GM12874 (cell line): ENCODE measurements at regions not wholly inside any gene's neighbourhood (a gene's known extent, or its start where the extent isn't known, plus 50 kb on each side); places are given as distances from the start of the nearest gene placed in this dataset.

Source experiments
- TF ChIP-seq, protein P1 (sequence below): IDR thresholded peaks from 2 replicates; pipeline ENCODE4 v1.5.1; 2011; ENCODE audit warnings: low read depth, mild to moderate bottlenecking, control low read depth, low read length, moderate library complexity; ENCODE audit not compliant: insufficient read depth

DNA sequence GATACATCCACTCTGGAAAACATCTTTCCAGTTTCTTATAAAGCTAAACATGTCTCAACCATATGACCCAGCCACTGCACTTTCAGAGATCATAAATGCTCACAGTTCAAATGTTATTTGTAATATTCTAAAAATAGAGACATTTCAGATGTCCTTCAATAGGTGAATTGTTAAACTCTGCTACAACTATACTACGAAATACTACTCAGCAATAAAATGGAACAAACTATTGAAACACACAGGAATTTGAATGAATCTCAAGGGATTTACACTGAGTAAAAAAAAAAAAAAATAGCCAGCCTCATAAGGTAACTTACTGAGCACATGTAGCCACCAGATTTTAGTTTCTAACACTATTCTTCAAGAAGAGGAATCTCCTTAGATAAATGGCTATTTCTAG, 253.9 kb downstream of the PCDH18 start:
- TF ChIP-seq, protein P1, sequence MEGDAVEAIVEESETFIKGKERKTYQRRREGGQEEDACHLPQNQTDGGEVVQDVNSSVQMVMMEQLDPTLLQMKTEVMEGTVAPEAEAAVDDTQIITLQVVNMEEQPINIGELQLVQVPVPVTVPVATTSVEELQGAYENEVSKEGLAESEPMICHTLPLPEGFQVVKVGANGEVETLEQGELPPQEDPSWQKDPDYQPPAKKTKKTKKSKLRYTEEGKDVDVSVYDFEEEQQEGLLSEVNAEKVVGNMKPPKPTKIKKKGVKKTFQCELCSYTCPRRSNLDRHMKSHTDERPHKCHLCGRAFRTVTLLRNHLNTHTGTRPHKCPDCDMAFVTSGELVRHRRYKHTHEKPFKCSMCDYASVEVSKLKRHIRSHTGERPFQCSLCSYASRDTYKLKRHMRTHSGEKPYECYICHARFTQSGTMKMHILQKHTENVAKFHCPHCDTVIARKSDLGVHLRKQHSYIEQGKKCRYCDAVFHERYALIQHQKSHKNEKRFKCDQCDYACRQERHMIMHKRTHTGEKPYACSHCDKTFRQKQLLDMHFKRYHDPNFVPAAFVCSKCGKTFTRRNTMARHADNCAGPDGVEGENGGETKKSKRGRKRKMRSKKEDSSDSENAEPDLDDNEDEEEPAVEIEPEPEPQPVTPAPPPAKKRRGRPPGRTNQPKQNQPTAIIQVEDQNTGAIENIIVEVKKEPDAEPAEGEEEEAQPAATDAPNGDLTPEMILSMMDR, result no peak

DNA sequence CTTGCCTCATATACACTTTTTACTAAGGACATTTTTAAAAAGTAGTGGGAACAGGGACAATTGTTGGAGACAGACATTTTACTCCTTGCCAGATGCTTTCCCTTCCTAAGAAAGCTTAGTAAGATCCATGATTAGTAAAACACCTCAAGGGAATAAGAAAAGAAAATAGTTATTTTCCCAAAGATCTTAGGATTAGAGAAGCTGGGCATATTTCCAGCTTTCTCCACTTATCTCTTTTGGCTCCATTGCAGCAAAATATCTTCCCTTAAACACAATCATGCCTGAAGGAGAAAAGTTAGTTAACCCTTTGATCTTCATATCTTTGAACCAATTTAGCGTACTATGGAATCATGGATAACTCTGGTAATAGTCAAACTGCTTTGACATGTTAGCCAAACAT, 257.9 kb downstream of the PCDH18 start:
- TF ChIP-seq, protein P1, result no peak

DNA sequence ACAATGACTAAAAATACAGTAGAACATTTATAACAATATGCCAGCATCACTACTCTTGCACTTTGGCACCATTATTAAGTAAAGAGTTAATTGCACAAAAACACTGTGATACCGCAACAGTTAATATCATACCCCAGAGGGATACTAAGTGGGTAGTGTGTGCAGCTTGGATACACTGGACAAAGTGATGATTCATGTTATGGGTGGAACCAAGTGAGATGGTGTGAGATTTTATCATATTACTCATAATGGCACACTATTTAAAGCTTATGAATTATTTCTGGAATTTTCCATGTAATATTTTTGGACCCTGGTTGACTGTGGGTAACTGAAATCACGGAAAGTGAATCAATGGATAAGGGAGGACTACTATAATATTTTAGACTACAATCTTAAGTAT, 265.3 kb downstream of the PCDH18 start:
- TF ChIP-seq, protein P1, result no peak

DNA sequence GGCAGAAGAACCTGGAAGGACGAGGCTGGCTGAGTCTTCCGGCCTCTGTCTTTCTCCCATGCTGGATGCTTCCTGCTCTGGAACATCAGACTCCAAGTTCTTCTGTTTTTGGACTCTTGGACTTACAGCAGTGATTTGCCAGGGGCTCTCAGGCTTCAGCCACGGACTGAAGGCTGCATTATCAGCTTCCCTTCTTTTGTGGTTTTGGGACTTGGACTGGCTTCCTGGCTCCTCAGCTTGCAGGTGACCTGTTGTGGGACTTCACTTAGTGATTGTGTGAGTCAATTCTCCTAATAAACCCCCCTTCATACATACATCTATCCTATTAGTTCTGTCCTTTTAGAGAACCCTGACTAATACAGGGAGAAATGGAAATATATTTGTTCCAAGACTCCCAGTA, 265.8 kb downstream of the PCDH18 start:
- TF ChIP-seq, protein P1, result no peak

DNA sequence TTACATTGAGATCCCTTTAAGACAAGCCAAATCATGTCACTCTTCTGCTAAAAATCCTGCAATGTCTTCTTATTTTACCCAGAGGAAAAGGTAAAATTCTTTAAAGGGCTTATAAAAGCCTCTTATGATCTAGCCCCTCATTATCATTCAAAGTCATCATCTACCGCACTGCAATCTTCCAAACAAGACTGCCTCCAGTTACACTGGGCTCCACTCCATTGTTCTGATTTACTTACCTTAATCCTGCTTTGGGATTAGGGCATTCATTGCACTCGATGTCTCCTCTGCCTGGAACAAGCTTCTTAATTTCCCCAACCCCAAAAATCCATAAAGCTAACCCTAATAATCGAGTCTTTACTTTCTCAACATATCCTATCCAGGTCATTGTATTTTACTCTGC, 269.1 kb downstream of the PCDH18 start:
- TF ChIP-seq, protein P1, result no peak

DNA sequence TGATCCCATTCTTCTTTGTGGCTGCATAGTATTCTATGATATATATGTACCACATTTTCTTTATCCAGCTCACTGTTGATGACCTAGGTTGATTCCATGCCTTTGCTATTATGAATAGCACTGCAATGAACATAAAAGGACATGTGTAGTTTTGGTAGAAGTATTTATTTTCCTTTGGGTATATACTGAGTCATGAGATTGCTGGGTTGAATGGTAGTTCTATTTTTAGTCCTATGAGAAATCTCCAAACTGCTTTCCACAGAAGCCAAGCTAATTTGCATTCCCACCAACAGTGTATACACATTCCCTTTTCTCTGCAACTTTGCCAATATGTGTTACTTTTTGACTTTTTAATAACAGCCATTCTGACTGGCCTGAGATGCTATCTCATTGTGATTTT, 278.3 kb downstream of the PCDH18 start:
- TF ChIP-seq, protein P1, result no peak

DNA sequence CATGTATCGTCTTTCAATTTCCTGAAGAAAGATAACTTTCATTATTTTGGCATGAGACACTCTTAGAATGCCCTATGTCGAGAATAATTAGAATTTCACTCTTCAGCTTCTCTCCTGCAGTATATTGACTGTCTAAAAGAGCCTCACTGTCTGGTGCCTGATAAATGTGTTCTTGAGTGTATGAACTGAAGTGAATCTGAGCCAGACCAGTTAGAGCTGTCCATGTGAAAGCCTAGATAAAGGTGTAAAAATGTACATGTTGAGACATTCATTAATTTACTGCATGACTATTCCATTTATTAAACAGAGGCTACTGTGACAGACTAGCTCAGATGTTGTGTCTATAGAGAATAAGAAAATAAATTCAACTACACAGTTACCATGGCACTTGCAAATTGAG, 283.2 kb downstream of the PCDH18 start:
- TF ChIP-seq, protein P1, result no peak
